GM10248 (cell line): ENCODE measurements at regions not wholly inside any gene's neighbourhood (a gene's known extent, or its start where the extent isn't known, plus 50 kb on each side); places are given as distances from the start of the nearest gene placed in this dataset.

Source experiments
- CTCF ChIA-PET: fragments of 300-600 bp; sonication (Branson Sonifier 250); formaldehyde crosslinking; extraction: SDS; loops from one replicate; lab custom pipeline; 2021; ENCODE audit warnings: antibody characterized with exemption; lab: Yijun Ruan, JAX
- POLR2A ChIA-PET: fragments of 350-650 bp; sonication (Branson Sonifier 250); formaldehyde crosslinking; extraction: SDS; loops from one replicate; lab custom pipeline; 2020; ENCODE audit warnings: antibody characterized with exemption; lab: Yijun Ruan, JAX
- DNase-seq: peaks from one replicate; pipeline ENCODE4 v3.0.0; 2012; ENCODE audit errors: extremely low spot score
- TF ChIP-seq, protein P1 (sequence below): IDR thresholded peaks from 2 replicates; pipeline ENCODE4 v1.5.1; 2012; ENCODE audit warnings: mild to moderate bottlenecking, low read depth; ENCODE audit errors: extremely low read depth, missing control alignments, control extremely low read depth

- no peak for DNase-seq
- TF ChIP-seq, protein P1, sequence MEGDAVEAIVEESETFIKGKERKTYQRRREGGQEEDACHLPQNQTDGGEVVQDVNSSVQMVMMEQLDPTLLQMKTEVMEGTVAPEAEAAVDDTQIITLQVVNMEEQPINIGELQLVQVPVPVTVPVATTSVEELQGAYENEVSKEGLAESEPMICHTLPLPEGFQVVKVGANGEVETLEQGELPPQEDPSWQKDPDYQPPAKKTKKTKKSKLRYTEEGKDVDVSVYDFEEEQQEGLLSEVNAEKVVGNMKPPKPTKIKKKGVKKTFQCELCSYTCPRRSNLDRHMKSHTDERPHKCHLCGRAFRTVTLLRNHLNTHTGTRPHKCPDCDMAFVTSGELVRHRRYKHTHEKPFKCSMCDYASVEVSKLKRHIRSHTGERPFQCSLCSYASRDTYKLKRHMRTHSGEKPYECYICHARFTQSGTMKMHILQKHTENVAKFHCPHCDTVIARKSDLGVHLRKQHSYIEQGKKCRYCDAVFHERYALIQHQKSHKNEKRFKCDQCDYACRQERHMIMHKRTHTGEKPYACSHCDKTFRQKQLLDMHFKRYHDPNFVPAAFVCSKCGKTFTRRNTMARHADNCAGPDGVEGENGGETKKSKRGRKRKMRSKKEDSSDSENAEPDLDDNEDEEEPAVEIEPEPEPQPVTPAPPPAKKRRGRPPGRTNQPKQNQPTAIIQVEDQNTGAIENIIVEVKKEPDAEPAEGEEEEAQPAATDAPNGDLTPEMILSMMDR, result no peak
- CTCF ChIA-PET, result no interaction called here
- POLR2A ChIA-PET, result no interaction called here
These were observed 657.6 kb upstream of the CXADR start for GRCh38 chr21:16855164-16855667.

- TF ChIP-seq, protein P1, result no peak
- no peak for DNase-seq
- CTCF ChIA-PET, result no interaction called here
- POLR2A ChIA-PET, result no interaction called here
These were observed 649.4 kb upstream of the CXADR start for GRCh38 chr21:16863362-16863905.

- TF ChIP-seq, protein P1, result no peak
- DNase-seq, result no peak
- CTCF ChIA-PET, result no interaction called here
- POLR2A ChIA-PET, result no interaction called here
These were observed 648.9 kb upstream of the CXADR start for GRCh38 chr21:16863908-16864307.

- CTCF ChIA-PET, result no interaction called here
- no peak for DNase-seq
- POLR2A ChIA-PET, result no interaction called here
- TF ChIP-seq, protein P1, result no peak
These were observed 647.2 kb upstream of the CXADR start for GRCh38 chr21:16865632-16866031.

- ChIA-PET POLR2A (no interaction called here), CTCF (no interaction called here)
- TF ChIP-seq, protein P1, result no peak
- no peak for DNase-seq
These were observed 646.0 kb upstream of the CXADR start for GRCh38 chr21:16866851-16867250.

- TF ChIP-seq, protein P1, result no peak
- CTCF ChIA-PET, result no interaction called here
- no peak for DNase-seq
- POLR2A ChIA-PET, result no interaction called here
These were observed 642.7 kb upstream of the CXADR start for GRCh38 chr21:16870103-16870502.
